SK-N-SH (cell line): ENCODE measurements at regions not wholly inside any gene's neighbourhood (a gene's known extent, or its start where the extent isn't known, plus 50 kb on each side); places are given as distances from the start of the nearest gene placed in this dataset.
A peak's percentile ranks its signal among the peaks of the same experiment; 100 is the strongest.

Source experiments
- CTCF ChIA-PET: fragments of 300-600, 350-600 bp; formaldehyde crosslinking; extraction: SDS; loops from one replicate; lab custom pipeline; 2021; lab: Yijun Ruan, JAX
- POLR2A ChIA-PET: fragments of 350-600 bp; sonication (Branson Sonifier 250); formaldehyde crosslinking; extraction: SDS; loops from one replicate; lab custom pipeline; 2020; ENCODE audit warnings: antibody characterized with exemption, inconsistent platforms; lab: Yijun Ruan, JAX
- DNase-seq: peaks from one replicate; pipeline ENCODE4 v3.0.0; 2012
- H2AFZ ChIP-seq: fragments of 200-600 bp; sonication (generic); 2 replicates; pipeline ENCODE4 v1.8.1; 2016; ENCODE audit warnings: antibody characterized with exemption, mild to moderate bottlenecking, low read depth
- H3F3A ChIP-seq: fragments of 200-600 bp; sonication (generic); replicated peaks from 2 replicates; pipeline ENCODE3; 2016; ENCODE audit warnings: antibody characterized with exemption, mild to moderate bottlenecking; ENCODE audit not compliant: insufficient read depth
- H3K27ac ChIP-seq, 2 experiments: fragments of 200-500 bp in 1 of 2; fragments of 200-600 bp in 1 of 2; sonication (Bioruptor generic) in 1 of 2; sonication (generic), shearing (Covaris generic) in 1 of 2; 2 replicates each; pipeline versions ENCODE4 v1.5.1 to v1.6.1; 2014 to 2016; ENCODE audit warnings: low read depth in 2 of 2, inconsistent platforms in 1 of 2, low read length in 1 of 2, mild to moderate bottlenecking in 1 of 2, mixed read lengths in 1 of 2
- H3K27me3 ChIP-seq: fragments of 200-600 bp; sonication (generic), shearing (Covaris generic); 2 replicates; pipeline ENCODE4 v1.6.1; 2016; ENCODE audit warnings: mixed run types; ENCODE audit not compliant: insufficient read depth
- H3K36me3 ChIP-seq, 2 experiments: fragments of 200-500 bp in 1 of 2; fragments of 200-600 bp in 1 of 2; sonication (Bioruptor generic) in 1 of 2; sonication (generic) in 1 of 2; replicated peaks in 1 of 2; 2 replicates each; pipeline versions ENCODE3 to v1.5.1; 2014 to 2016; ENCODE audit warnings: low read length in 1 of 2, mild to moderate bottlenecking in 1 of 2; ENCODE audit not compliant: insufficient read depth in 2 of 2, control insufficient read depth in 1 of 2
- H3K4me1 ChIP-seq, 2 experiments: fragments of 200-500 bp in 1 of 2; fragments of 200-600 bp in 1 of 2; sonication (Bioruptor generic) in 1 of 2; sonication (generic), shearing (Covaris generic) in 1 of 2; 2 replicates each; pipeline versions ENCODE4 v1.5.1 to v1.6.1; 2014 to 2016; ENCODE audit warnings: low read depth in 1 of 2, low read length in 1 of 2, mixed run types in 1 of 2; ENCODE audit not compliant: insufficient read depth in 2 of 2, control insufficient read depth in 1 of 2
- H3K4me2 ChIP-seq: fragments of 200-600 bp; sonication (generic), shearing (Covaris generic); 2 replicates; pipeline ENCODE4 v1.6.1; 2017; ENCODE audit warnings: mixed run types
- H3K4me3 ChIP-seq, 2 experiments: fragments of 200-500 bp in 1 of 2; fragments of 200-600 bp in 1 of 2; sonication (Bioruptor generic) in 1 of 2; sonication (generic), shearing (Covaris generic) in 1 of 2; 2 replicates each; pipeline versions ENCODE4 v1.5.1 to v1.8.1; 2014 to 2016; ENCODE audit warnings: low read depth in 2 of 2, inconsistent platforms in 1 of 2, low read length in 1 of 2, mild to moderate bottlenecking in 1 of 2, mixed read lengths in 1 of 2, moderate library complexity in 1 of 2
- H3K79me2 ChIP-seq: fragments of 200-600 bp; sonication (generic); 2 replicates; pipeline ENCODE4 v1.8.1; 2017; ENCODE audit warnings: mild to moderate bottlenecking; ENCODE audit not compliant: insufficient read depth
- H3K9ac ChIP-seq: fragments of 200-600 bp; sonication (generic); 2 replicates; pipeline ENCODE4 v1.6.1; 2017; ENCODE audit warnings: mixed run types
- H3K9me2 ChIP-seq: fragments of 200-600 bp; sonication (generic); 2 replicates; pipeline ENCODE4 v1.6.1; 2017; ENCODE audit warnings: mixed run types
- H3K9me3 ChIP-seq: fragments of 200-600 bp; sonication (generic); 2 replicates; pipeline ENCODE4 v1.6.1; 2017; ENCODE audit warnings: mixed run types, mild to moderate bottlenecking, moderate library complexity
- H4K20me1 ChIP-seq: fragments of 200-600 bp; sonication (generic); 2 replicates; pipeline ENCODE4 v1.6.1; 2017; ENCODE audit warnings: mild to moderate bottlenecking, mixed run types; ENCODE audit not compliant: insufficient read depth
- CHD2 ChIP-seq: fragments of 150-350 bp; IDR thresholded peaks from 2 replicates; pipeline ENCODE4 v1.6.1; 2018; ENCODE audit warnings: low read length; ENCODE audit not compliant: partially characterized antibody
- CTCF ChIP-seq: fragments of 200-600 bp; sonication (generic); IDR thresholded peaks from 2 replicates; pipeline ENCODE4 v1.6.1; 2017; ENCODE audit warnings: antibody characterized with exemption, mild to moderate bottlenecking, moderate library complexity
- ELF1 ChIP-seq: IDR thresholded peaks from 2 replicates; pipeline ENCODE4 v1.4.0; 2012
- JUND ChIP-seq: IDR thresholded peaks from 2 replicates; pipeline ENCODE4 v1.4.0; 2012
- MAX ChIP-seq: IDR thresholded peaks from 2 replicates; pipeline ENCODE4 v1.4.0; 2012; ENCODE audit warnings: low read depth
- NRF1 ChIP-seq: IDR thresholded peaks from 2 replicates; pipeline ENCODE4 v1.6.1; 2012; ENCODE audit warnings: low read depth, mild to moderate bottlenecking, low read length
- RAD21 ChIP-seq: IDR thresholded peaks from 2 replicates; pipeline ENCODE4 v1.6.1; 2012; ENCODE audit warnings: mild to moderate bottlenecking, low read length
- SMC3 ChIP-seq: IDR thresholded peaks from 2 replicates; pipeline ENCODE4 v1.6.1; 2012; ENCODE audit warnings: low read depth, low read length, improper control_type of control experiment
- TAF1 ChIP-seq: IDR thresholded peaks from 2 replicates; pipeline ENCODE4 v1.6.1; 2012; ENCODE audit warnings: low read depth, mild to moderate bottlenecking, low read length, moderate library complexity, borderline replicate concordance
- TEAD4 ChIP-seq: IDR thresholded peaks from 2 replicates; pipeline ENCODE4 v1.4.0; 2012; ENCODE audit warnings: mild to moderate bottlenecking, borderline replicate concordance; ENCODE audit not compliant: insufficient read depth
- ZBTB33 ChIP-seq: IDR thresholded peaks from 2 replicates; pipeline ENCODE4 v1.4.0; 2012; ENCODE audit warnings: low read depth, borderline replicate concordance
- WGBS: methylation state at CpG from one replicate; pipeline ENCODE4 v1.1.6; 2017; ENCODE audit warnings: low lambda C conversion rate; 5-methylcytosine and 5-hydroxymethylcytosine counted together

GRCh38 chr2:196453613-196454047 is 185.9 kb upstream of the CCDC150 start:
- no peak overlapping the region for H3K4me2 ChIP-seq

GRCh38 chr2:196454492-196454891 is 185.0 kb upstream of the CCDC150 start:
- H3K36me3 ChIP-seq: no peaks in the 10 kb centered on the region
- no peaks in the 10 kb centered on the region for H3K79me2 ChIP-seq
- H3K4me2 ChIP-seq: no peak overlapping the region
- POLR2A ChIA-PET: no interaction called here
- TF ChIP-seq NRF1: no peak
- TF ChIP-seq JUND: no peak
- no peak for TF ChIP-seq MAX
- no peak for TF ChIP-seq TAF1
- no peak for TF ChIP-seq ZBTB33
- TF ChIP-seq CHD2: no peak
- H3K27me3 ChIP-seq: no peaks in the 10 kb centered on the region
- 89% methylated on average over 1 of the region's 1 CpG for WGBS
- H2AFZ ChIP-seq: no peak overlapping the region
- H3K9me2 ChIP-seq: no peaks in the 10 kb centered on the region
- H3K4me3 ChIP-seq: no peak overlapping the region
- CTCF ChIA-PET: interaction anchor here (1.0 to 2.2 kb wide), 9 partner anchors 10 to 377 kb away, joined by 3 to 15 read pairs (median 8); no protein-coding TSS in a partner anchor
- no peak overlapping the region for H3K9ac ChIP-seq
- H4K20me1 ChIP-seq: no peaks in the 10 kb centered on the region
- no peaks in the 10 kb centered on the region for H3K9me3 ChIP-seq
- DNase-seq: no peak
- no peak overlapping the region for H3K27ac ChIP-seq
- H3K4me1 ChIP-seq: no peaks in the 10 kb centered on the region
- H3F3A ChIP-seq: peaks cover 4% of the 10 kb centered on the region

More at GRCh38 chr2:196453613-196454047, 185.9 kb upstream of the CCDC150 start:
- Histone ChIP-seq H3K9me2 (no peaks in the 10 kb centered on the region), H3K4me3 (no peak overlapping the region), H2AFZ (0 out of 2 replicates have a peak overlapping the region, but pooled peaks have one; percentile 12), H4K20me1 (no peaks in the 10 kb centered on the region), H3K36me3 (no peaks in the 10 kb centered on the region), H3K79me2 (no peaks in the 10 kb centered on the region), H3K9me3 (no peaks in the 10 kb centered on the region), H3K4me1 (no peaks in the 10 kb centered on the region), H3K9ac (no peak overlapping the region), H3K27ac (no peak overlapping the region), H3F3A (peaks cover 4% of the 10 kb centered on the region), H3K27me3 (no peaks in the 10 kb centered on the region)
- POLR2A ChIA-PET: no interaction called here
- TF ChIP-seq TEAD4 (no peak), CTCF (peak; percentile 70), CHD2 (no peak), SMC3 (peak; percentile 49), RAD21 (peak; percentile 78), ELF1 (no peak), NRF1 (no peak), JUND (no peak)
- CTCF ChIA-PET: interaction anchor here (0.9 to 2.2 kb wide), 19 partner anchors 10 to 385 kb away, joined by 3 to 15 read pairs (median 4); partner anchors contain the start of gene DNAH7
- peak; percentile 34 for DNase-seq
- WGBS: 45% methylated on average over 4 of the region's 4 CpGs
